GM12878 (cell line): ENCODE measurements at regions not wholly inside any gene's neighbourhood (a gene's known extent, or its start where the extent isn't known, plus 50 kb on each side); places are given as distances from the start of the nearest gene placed in this dataset.

Experiments used
- ATAC-seq: fragments of 200-7000 bp; cut with Tn5 transposase; 3 replicates; pipeline ENCODE4 v1.9.1; 2020; ENCODE audit warnings: mild to moderate bottlenecking, moderate library complexity
- BruUV-seq: library from RNA; stranded (reverse); fragments of 400-500 nt; replicated peaks from 2 replicates; lab custom pipeline; 2021; lab: Mats Ljungman, UMichigan
- CTCF ChIA-PET: fragments of 300-600 bp; sonication (Branson Sonifier 250); formaldehyde crosslinking; extraction: SDS; loops from one replicate; lab custom pipeline; 2021; ENCODE audit warnings: inconsistent platforms; lab: Yijun Ruan, JAX
- POLR2A ChIA-PET: fragments of 350-600 bp; formaldehyde crosslinking; extraction: SDS; loops from one replicate; lab custom pipeline; 2021; ENCODE audit warnings: inconsistent platforms; lab: Charles Lee
- RAD21 ChIA-PET: fragments of 300-600 bp; sonication (Branson Sonifier 250); formaldehyde crosslinking; loops from one replicate; lab custom pipeline; 2023; ENCODE audit warnings: antibody characterized with exemption; ENCODE audit not compliant: unreplicated experiment; lab: Charles Lee
- SMC1A ChIA-PET: fragments of 300-600 bp; sonication (Branson Sonifier 250); formaldehyde crosslinking; loops from one replicate; lab custom pipeline; 2023; ENCODE audit not compliant: unreplicated experiment, uncharacterized antibody; lab: Charles Lee
- DNase-seq: peaks from one replicate; pipeline ENCODE4 v3.0.0-alpha.2; 2011; ENCODE audit warnings: low read depth, low spot score
- FAIRE-seq: peaks from 3 replicates; lab custom pipeline; 2011; peaks lifted over from hg19 to GRCh38; lab: Jason Lieb, UNC
- H2AFZ ChIP-seq: 2 replicates; pipeline ENCODE4 v1.6.0; 2011; ENCODE audit warnings: low read depth, low read length, control low read depth; ENCODE audit not compliant: control insufficient read depth
- H3K27ac ChIP-seq: 2 replicates; pipeline ENCODE4 v1.5.1; 2011; ENCODE audit warnings: control low read depth; ENCODE audit not compliant: control insufficient read depth, insufficient read depth
- H3K27me3 ChIP-seq, 2 experiments: replicated peaks in 1 of 2; 2 replicates each; pipeline versions ENCODE4 v1.6.0 to v1.6.1; 2011; ENCODE audit warnings: low read length in 1 of 2; ENCODE audit not compliant: control insufficient read depth in 2 of 2, insufficient read depth in 2 of 2
- H3K36me3 ChIP-seq, 2 experiments: 2 replicates each; pipeline ENCODE4 v1.5.1; 2011; ENCODE audit warnings: low read length in 1 of 2; ENCODE audit not compliant: control insufficient read depth in 2 of 2, insufficient read depth in 2 of 2
- H3K4me1 ChIP-seq: 2 replicates; pipeline ENCODE4 v1.6.1; 2011; ENCODE audit warnings: mild to moderate bottlenecking, low read length, moderate library complexity, mixed read lengths; ENCODE audit not compliant: control insufficient read depth, insufficient read depth
- H3K4me2 ChIP-seq: 2 replicates; pipeline ENCODE4 v1.6.0; 2011; ENCODE audit warnings: control low read depth; ENCODE audit not compliant: control insufficient read depth, insufficient read depth
- H3K4me3 ChIP-seq: fragments of 200-600 bp; sonication (generic); 2 replicates; pipeline ENCODE4 v1.5.1; 2016
- H3K79me2 ChIP-seq: 2 replicates; pipeline ENCODE4 v1.6.0; 2011; ENCODE audit warnings: low read length; ENCODE audit not compliant: control insufficient read depth, insufficient read depth
- H3K9ac ChIP-seq: 2 replicates; pipeline ENCODE4 v1.8.0; 2011; ENCODE audit warnings: low read length, control low read depth, mixed read lengths; ENCODE audit not compliant: control insufficient read depth, insufficient read depth
- H3K9me3 ChIP-seq: replicated peaks from 3 replicates; pipeline ENCODE4 v1.5.1; 2011; ENCODE audit warnings: mild to moderate bottlenecking, low read length; ENCODE audit not compliant: control insufficient read depth, insufficient read depth
- H4K20me1 ChIP-seq: 2 replicates; pipeline ENCODE4 v1.6.0; 2011; ENCODE audit not compliant: control insufficient read depth, insufficient read depth
- ETV6 ChIP-seq, 2 experiments: fragments of 450-650 bp in 1 of 2; IDR thresholded peaks in 1 of 2; conservative IDR thresholded peaks in 1 of 2; 2 replicates each; pipeline ENCODE4 v1.6.1; 2014; ENCODE audit warnings: antibody characterized with exemption in 1 of 2, borderline replicate concordance in 1 of 2, low read depth in 1 of 2, mild to moderate bottlenecking in 1 of 2, moderate library complexity in 1 of 2
- NBN ChIP-seq: fragments of 450-650 bp; IDR thresholded peaks from 2 replicates; pipeline ENCODE4 v1.6.1; 2016
- NR2C1 ChIP-seq: fragments of 450-650 bp; IDR thresholded peaks from 2 replicates; pipeline ENCODE4 v1.6.1; 2017; ENCODE audit warnings: antibody characterized with exemption, mild to moderate bottlenecking, moderate library complexity
- NR2C2 ChIP-seq: IDR thresholded peaks from 2 replicates; pipeline ENCODE4 v1.6.1; 2011; ENCODE audit warnings: borderline replicate concordance, low read depth; ENCODE audit not compliant: control insufficient read depth, insufficient read length
- TAF1 ChIP-seq: IDR thresholded peaks from 2 replicates; pipeline ENCODE4 v1.6.1; 2011; ENCODE audit warnings: mild to moderate bottlenecking, low read depth, low read length, borderline replicate concordance
- USF2 ChIP-seq: IDR thresholded peaks from 2 replicates; pipeline ENCODE4 v1.6.1; 2011; ENCODE audit warnings: low read depth, low read length, improper control_type of control experiment, borderline replicate concordance
- WGBS: methylation state at CpG from one replicate; pipeline ENCODE4 v1.1.6; 2016; ENCODE audit warnings: low lambda C conversion rate; ENCODE audit not compliant: insufficient replicate concordance, insufficient coverage; ENCODE audit errors: missing lambda C conversion rate; 5-methylcytosine and 5-hydroxymethylcytosine counted together
- in situ Hi-C: fragments of 300-500 bp; cut with MboI; formaldehyde crosslinking; loops from 9 replicates; pipeline ENCODE4 v1.14.3; 2018; ENCODE audit warnings: mixed read lengths
- intact Hi-C: fragments of 100-400 bp; cut with micrococcal nuclease; formaldehyde crosslinking; loops from one replicate; pipeline ENCODE4 v1.14.2; 2022; ENCODE audit not compliant: unreplicated experiment
- TF ChIP-seq, protein P1 (sequence below): IDR thresholded peaks from 2 replicates; pipeline ENCODE4 v1.6.1; 2011; ENCODE audit warnings: borderline replicate concordance, low read depth, mild to moderate bottlenecking, moderate library complexity, low read length; ENCODE audit not compliant: insufficient read depth, poor library complexity, severe bottlenecking

DNA sequence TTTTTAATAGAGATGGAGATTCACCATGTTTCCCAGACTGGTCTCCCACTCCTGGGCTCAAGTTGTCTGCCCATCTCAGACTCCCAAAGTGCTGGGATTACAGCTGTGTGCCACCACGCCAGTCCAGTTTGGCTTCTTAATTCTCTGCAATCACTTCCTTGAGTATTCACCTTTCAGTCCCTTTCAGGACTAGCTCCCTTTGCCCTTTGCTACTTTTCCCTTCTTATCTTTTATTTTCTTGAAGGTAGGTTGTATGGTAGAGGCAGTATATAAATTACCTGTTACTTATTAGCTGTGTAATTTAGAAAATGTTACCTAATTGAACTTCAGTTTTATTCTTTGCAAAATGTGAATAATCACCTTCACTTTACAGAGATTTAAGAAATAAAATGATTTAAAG, 285.8 kb downstream of the FGF9 start:
- no peaks in the 10 kb centered on the region for H3K79me2 ChIP-seq
- SMC1A ChIA-PET = no interaction called here
- DNase-seq (no peak), ATAC-seq (no peak), FAIRE-seq (no peak)
- no peak overlapping the region for H3K4me3 ChIP-seq
- CTCF ChIA-PET = interaction anchor here (0.5 to 1.0 kb wide), 2 partner anchors 27 to 321 kb away, joined by 3 to 4 read pairs; no protein-coding TSS in a partner anchor
- no peaks in the 10 kb centered on the region for H3K4me1 ChIP-seq
- 0% methylated on average over 1 of the region's 1 CpG for WGBS
- no peaks in the 10 kb centered on the region for H3K9me3 ChIP-seq
- H3K27ac ChIP-seq = no peak overlapping the region
- no peaks in the 10 kb centered on the region for H3K36me3 ChIP-seq
- no peaks in the 10 kb centered on the region for H4K20me1 ChIP-seq
- POLR2A ChIA-PET = interaction anchor here (0.5 kb wide), 1 partner anchor 16 kb away, joined by 3 read pairs; no protein-coding TSS in a partner anchor
- H3K9ac ChIP-seq = no peak overlapping the region
- H2AFZ ChIP-seq = no peak overlapping the region
- in situ Hi-C loops = no loop called here
- H3K27me3 ChIP-seq = no peaks in the 10 kb centered on the region
- intact Hi-C loops = no loop called here
- BruUV-seq = no TSS peak
- H3K4me2 ChIP-seq = no peak overlapping the region
- TF ChIP-seq NR2C2 = no peak
- TF ChIP-seq TAF1 = no peak
- TF ChIP-seq USF2 = no peak
- no peak for TF ChIP-seq NR2C1
- TF ChIP-seq, protein P1, sequence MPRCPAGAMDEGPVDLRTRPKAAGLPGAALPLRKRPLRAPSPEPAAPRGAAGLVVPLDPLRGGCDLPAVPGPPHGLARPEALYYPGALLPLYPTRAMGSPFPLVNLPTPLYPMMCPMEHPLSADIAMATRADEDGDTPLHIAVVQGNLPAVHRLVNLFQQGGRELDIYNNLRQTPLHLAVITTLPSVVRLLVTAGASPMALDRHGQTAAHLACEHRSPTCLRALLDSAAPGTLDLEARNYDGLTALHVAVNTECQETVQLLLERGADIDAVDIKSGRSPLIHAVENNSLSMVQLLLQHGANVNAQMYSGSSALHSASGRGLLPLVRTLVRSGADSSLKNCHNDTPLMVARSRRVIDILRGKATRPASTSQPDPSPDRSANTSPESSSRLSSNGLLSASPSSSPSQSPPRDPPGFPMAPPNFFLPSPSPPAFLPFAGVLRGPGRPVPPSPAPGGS = no peak
- TF ChIP-seq ETV6 (conservative IDR thresholded peaks at IDR 0.05 in 1 of 2, IDR thresholded peaks at IDR 0.05 in 1 of 2; ENCODE audit: borderline replicate concordance in 1 of 2, low read depth in 1 of 2) = no peak
- TF ChIP-seq NBN = no peak
- RAD21 ChIA-PET = no interaction called here
